Activated naive CD4-positive, alpha-beta T cell treated with anti-CD3 and anti-CD28 coated beads, Interleukin-2, amount 50 U/mL, for 16 hours (primary cell): ENCODE measurements at regions not wholly inside any gene's neighbourhood (a gene's known extent, or its start where the extent isn't known, plus 50 kb on each side); places are given as distances from the start of the nearest gene placed in this dataset.
A peak's percentile ranks its signal among the peaks of the same experiment; 100 is the strongest.

Experiments used
- DNase-seq: peaks from one replicate; pipeline ENCODE4 v3.0.0-alpha.2; 2020

DNA sequence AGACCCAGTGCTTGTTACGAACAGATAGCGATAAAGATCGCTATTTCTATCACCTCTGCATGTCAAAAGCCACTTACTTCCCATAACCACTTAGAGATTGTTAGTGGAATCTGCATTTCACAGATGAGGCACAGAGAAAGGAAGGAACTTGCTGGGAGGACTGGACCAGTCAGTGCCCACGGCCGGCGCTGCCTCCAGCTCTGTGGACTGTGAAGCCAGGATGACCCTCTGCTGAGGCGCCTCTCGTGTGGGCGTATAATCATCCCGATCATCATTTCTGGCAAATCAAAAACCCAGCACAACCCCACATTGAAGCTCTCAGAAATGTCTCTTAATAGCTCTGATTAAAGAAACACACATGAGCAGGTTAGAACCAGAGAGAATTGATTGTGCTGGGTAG is 61.5 kb upstream of the ADRA2C start:
- no peak for DNase-seq

DNA sequence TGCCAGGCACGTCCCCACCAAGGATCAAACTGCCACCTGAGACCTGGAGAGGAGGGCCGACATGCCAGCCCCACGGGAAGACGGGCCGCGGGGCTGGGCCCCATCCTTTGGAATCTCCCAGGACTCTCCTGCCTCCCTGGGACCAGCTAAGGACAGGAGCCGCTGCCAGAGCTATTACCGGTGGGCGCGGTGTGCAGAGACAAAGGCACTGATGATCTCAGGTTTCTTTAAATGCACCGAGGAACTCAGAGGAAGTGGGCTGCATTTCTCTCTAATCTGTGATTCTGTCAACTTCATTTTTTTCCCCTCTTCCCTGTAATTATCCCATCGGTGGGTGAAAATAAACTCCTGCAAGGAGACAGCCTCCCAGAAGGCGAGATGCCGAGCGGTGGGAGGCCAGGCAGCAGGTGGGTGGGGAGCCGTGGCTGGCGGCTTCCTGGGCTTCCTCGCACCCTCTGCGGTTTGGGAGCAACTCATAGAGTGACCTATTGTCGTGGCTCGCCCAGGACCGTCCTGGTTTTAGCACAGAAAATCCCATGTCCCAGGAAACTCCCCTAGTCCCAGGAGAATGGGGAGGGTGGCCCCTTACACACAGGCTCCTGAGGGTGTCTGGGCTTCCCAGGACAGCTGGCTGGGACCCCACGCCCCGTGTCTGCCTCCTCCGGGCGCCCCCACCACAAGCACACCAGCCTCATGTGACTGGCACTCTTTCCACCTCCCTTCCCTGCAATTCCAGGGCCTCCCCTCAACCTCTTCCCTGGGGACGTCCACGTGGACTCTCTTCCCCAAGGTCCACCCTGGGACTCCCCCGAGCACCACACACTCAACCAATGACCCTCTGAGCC is 62.3 kb upstream of the ADRA2C start:
- DNase-seq, result peak; percentile 7

DNA sequence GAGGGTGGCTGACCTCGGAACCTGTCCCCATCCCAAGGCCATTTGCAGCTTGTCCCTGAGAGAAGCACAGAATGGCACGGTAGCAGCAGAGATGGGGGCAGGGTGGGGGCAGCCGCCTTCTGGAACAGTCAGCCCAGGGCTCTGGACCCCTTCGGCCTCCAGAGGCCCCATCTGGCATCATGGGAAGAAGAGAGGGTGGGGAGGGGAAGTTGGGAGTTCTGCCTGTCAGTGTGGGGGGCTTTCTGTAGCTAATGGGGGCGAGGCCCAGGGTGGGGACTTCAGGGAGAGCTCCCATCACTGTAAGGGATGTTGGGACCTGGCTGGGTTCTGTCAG is 62.9 kb upstream of the ADRA2C start:
- no peak for DNase-seq

DNA sequence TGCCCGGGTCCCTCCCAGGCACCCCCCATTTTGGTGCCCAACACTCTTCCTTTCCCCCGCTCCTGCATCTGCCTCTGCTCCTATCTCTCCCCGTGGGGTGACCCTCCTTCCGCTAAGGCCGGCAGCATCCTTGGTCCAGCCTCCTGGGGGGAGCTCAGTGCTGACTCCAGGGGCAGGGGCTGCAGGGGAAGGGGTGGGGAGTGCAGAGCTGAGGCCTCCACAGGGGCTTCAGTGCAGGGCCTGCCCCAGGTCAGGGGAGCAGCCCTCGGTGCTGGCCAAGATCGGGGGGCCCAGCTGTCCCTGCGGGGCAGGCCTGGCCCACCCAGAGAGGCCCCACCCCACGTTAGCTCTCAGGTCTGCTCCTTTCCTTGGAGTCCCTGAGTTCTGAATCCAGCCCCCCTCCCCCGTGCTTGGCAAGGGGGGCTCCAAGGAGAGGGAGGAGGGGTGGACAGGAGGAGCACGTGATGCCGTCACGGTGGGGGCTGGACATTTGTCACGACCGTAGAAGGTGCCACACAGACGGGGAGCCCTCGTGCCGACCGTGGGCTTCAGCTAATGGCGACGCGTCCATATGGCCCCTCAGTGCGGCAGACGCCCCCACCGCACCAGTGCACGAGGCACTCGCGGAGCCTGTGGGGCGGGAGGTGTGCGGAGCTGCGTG is 63.5 kb upstream of the ADRA2C start:
- peak; percentile 6 for DNase-seq

DNA sequence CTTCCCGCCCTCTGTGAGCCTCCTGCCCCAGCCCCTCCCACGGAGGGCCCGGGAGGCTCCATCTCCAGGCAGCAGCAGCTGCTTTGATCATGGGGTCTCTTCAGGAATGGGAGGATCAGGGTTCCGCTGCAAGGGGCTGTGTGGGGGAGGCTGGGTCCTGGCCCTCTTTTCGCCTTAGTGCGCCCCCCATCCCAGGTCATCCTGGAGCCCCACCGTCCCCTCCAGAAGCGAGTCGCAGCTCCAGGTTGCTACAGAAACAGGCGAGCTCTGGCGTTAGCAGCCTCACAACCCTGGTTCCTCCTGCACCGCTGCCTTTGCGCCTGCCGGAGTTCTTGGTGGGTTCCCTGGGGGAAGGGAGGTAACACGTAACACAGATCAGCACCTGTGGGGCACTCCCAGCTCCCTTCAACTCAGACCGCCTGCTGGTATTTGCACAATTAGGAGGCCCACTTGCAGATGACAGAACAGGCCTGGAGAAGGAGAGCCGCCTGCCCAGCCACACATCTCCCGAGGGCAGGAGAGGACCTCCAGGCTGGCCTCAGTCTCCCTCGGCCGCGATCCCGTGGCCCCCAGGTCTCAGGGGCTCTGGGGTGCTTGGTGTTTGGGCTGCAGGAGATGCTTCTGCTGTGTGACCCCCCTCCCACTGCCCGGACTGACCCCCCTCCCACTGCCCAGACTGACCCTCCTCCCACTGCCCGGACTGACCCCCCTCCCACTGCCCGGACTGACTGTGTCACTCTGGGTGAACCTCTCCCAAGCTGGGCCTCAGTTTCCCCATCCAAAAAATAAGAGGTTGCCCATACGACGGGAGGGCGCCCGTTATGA is 64.2 kb upstream of the ADRA2C start:
- DNase-seq, result peak; percentile 3

DNA sequence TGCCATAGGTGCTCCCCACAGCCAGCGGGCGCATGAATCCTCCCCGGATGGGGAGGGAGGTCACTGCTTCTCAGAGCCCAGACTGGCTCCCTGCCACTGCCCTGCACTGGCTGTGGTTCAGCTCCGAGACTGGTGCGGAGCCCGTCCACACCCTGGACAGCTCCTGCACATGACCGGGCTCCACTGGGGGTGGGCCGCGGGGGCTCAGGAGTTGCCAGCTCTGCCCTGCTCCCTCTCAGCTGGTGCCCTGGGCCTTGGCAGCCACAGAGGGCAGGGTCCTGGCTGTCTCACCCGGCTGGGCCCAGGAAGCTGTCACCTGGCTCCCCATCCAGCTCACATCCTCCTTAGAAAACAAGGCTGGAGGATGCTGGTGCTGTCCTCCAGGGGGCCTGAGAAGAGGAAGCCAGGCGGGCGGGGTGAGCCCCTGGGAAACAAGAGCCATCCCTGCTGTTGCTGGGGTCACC is 64.9 kb upstream of the ADRA2C start:
- DNase-seq, result peak; percentile 7

DNA sequence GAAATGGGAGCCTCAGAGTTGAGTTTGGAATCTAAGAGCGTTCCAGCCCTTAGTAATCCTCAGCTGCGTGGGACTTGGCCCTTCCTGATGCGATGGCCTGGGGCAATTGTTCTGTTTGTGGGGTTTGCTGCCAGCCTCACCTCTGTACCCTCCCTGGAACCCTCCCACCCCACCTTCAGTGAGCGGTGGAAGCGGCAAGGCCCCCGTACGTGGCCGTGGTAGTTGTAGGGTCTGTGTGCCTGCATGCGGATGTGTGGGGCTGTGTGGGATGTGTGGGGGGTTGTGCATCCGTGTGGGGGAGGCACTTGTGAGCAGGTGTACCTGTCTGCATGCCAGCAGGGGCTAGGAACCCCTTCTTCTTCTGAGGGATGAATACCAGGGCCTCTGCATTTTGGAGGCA is 65.4 kb upstream of the ADRA2C start:
- DNase-seq, result peak; percentile 4

DNA sequence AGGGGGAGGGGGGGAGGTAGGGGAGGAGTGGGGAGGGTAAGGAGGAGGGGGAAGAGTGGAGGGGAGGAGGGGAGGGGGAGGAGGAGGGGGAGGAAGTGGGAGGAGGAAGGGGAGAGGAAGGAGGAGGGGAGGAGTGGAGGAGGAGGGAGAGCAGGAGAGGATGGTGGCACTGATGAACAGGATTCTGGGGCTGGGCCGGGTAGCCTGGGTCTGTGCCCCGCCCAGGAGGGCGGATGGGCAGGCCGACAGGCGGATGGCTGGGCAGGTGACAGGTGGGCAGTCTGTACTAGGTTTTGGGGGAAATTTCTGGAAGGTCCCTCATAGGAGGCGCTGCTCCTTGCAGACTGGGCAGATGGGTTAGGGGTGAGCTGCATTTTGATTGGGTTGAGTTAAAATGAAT is 66.0 kb upstream of the ADRA2C start:
- peak; percentile 10 for DNase-seq

DNA sequence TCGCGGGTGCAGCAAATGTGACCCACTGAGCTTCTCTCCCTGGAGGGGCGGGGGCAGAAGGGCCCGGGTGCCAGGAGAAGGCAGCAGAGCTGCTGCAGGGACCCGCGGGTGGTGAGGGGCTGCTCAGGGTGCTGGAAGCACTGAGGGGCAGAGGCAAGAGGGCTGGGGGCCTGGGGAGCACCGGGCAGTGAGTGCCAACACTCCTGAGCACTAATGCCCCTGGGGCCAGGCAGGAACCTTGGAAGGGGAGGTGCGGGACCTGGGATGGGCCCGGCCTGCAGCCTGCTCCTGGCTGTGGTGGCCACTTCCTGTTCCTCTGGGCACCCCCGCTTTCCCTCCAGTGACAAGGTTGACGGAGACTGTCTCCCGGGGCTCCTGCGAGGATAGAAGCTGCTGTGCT is 66.5 kb upstream of the ADRA2C start:
- DNase-seq, result peak; percentile 4

DNA sequence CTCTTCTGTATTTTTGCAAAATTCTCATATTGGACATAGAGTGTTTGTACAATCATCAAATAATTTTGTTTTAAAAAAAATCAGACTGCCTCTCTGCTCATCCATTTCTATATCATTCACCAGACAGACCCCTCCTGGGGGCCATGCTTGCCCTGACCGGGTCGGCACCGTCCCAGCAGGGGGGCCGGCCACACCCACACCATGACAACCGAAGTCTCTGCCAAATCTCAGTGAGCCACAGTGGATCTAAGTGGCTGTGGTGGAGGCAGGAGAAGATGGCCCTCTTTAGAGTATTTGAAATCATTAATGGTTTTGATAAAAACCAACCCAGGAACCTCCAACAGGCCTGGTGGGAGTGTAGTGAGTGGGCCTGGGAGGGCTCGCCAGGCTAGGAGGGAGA is 66.9 kb upstream of the ADRA2C start:
- DNase-seq, result no peak

DNA sequence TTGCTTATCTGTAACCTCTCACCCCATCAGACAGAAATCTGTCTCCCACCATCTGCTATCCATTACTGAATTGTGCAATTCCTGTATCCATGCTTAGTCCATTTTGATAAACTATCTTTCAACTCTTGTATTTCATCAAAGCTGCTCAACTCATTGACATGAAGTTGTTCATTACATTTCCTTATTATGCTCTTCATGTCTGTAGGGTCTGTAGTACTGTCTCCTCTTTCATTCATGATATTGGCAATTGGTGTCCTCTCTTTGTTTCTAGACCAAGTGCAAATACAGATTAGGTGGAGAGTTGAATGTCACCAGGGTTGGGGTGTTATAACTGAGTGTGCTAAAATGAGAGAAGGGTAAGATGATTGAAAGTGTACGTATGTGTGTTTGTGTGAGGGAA is 69.2 kb upstream of the ADRA2C start:
- DNase-seq, result no peak

DNA sequence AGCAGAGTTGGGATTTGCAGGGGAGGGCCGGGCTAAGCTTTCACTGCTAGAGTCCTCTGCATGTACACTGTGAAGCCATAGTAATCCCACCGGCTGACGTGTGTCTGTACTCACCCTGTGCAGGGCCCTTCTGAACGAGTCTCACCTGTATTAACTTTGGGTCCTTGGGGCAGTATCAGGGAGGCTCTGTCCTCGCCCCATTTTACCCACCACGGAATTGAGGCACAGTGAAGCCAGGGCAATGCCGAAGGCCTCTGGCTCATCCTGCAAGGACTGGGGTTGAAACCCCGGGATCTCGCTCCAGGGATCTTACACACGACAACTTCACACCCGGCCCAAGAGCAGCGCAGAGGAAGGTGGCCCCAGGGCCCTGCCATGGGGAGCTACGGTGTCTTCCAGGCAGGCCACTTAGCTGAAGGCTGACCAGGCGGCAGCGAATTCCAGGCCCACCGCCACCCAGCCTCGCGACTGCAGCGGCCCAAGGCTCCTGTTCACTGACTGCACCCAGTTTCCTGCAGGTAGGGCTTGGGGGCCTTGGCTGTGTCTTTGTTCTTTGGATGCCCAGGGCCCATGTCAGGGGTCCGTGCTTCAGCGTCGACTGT is 75.5 kb upstream of the ADRA2C start:
- peak; percentile 5 for DNase-seq

DNA sequence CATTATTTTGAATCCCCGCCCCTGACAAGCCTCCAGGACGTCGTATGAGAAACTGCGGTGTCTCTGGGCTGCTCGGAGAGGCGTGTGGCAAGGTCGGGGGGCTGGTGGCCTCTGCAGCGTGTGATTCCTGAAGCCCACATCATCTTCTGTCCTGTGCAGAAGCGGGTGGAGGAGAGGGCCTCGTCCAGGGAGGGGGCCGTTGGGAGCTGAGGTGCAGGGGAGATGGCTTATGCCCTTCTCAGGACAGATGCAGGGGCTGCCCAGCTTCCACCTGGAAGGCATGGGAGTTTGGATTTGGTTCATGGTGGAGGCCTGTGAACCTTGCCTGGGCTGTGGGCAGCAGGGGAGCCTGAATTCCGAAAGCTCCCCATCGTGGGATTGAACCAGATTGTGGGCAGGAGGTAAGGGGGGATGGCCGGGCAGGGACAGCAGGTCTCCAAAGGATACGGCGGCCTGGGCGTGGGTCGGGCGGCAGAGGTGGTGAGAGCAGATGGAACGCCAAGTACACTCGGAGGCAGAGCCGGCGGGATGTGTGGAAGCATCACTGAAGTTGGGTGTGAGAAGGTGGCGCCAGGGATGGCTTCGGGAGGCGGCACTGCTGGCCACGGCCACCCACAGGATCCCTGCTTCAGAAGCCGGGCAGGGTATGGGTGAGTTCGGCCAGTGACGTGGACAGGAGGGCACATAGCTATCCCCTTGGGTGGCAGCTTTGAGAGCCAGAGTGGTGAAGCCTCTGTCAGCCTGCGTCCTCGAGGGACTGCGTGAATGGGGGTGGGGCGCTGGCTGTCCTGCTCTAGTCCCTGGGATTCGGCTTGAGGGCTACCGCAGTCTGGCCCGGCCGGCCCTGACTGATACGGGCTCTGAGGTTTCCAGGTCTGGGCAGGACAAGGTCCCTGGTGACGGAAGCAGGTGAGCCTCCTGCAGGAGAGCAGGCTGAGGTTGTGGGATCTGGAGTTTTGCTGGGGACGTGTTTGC is 76.3 kb upstream of the ADRA2C start:
- peak; percentile 4 for DNase-seq

DNA sequence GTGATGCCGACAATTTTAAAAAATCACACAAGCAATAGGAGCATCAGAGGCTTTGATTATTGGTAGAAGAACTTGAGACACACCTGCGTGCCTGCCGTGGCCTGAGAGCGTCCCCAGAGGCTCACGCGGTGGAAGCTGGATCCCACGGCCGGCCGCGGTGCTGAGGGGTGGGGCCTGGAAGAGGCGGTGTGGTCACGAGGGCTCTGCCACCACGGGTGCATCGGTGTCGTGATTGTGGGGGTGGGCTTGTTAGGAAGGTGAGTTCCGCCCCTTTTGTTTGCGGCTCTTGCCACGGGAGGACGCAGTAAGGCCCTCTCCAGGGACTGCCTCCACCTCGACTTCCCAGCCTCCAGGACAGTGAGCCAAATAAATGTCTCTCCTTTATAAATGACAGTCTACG is 77.2 kb upstream of the ADRA2C start:
- peak; percentile 4 for DNase-seq

DNA sequence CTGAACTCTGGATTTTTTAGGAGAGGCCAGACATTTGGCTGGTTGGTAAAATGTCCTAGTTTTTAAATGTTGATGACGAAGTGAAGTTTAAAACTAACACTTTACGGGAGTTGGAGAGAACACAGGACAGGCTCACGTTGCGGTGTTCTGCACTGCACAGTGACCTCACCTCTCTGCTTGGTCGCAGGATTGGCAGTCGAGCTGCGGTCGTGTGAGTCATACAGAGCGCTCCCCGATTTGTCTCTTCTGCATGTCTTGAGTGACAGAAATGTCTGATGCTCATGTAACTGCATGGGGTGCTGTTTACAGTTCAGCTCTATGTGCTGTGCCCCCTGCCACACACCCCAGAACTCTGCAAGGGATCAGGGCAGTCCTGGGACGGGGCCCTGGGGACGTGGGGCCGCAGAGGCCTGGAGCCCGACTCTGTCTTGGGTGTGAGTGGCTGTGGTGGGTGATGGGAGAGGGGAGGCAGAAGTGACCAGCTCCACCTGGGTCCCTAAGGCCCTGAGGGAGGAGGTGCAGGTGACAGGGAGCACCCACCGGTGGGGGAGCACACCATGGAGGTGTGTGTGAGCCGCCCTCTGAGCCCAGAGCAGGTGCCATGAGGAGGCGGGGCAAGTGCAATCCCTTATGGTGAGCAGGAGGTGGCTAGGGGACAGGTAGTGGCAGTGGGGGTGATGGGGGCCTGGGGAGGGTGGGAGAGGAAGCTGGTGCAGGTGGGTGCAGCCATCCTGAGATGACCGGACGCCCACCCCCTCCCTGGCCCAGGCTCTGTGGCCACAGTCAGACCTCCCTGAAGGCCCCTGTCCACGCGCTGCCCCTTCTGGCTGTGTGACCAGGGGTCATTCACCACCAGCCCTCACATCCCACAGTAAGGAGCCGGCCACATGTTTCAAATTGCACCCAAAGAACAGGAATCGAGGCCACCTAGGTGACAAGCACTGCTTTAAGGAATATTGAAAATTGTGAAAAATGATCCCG is 77.9 kb upstream of the ADRA2C start:
- DNase-seq, result peak; percentile 5

DNA sequence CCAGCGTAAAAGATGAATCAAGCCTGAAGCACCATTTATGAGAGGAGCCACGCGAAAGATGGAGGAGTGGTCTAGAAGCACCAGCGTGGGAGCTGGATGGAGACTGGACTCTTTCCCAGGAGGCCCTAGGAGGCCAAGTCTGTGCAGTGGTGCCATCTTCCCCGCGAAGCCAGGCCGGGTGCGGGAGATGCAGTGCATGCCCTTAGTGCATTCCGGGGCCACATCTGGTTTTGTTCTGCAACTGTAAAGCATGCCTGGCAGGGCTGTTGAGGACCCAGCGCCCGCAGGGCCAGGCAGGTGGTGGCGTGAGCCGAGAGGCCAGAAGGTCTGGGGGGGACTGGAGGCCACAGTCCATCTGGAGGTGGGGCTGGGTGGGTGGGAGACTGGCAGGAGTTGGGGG is 78.6 kb upstream of the ADRA2C start:
- no peak for DNase-seq

DNA sequence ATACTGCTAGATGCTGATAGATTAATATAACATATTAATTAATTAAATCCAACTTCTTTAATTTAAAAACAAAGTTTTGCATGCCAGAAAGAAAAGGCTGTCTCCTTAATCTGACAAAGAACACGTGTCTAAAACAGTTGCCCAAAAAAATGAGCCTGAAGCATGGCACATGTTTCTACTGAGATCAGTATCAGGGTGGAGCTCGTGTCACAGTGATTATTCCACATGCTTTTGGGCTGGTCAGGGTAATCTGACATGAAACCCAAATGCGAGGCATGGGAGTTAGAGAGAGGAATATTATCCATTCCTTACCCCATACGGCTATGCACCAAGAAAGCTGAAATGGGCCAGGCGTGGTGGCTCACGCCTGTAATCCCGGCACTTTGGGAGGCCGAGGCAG is 79.4 kb upstream of the ADRA2C start:
- no peak for DNase-seq

DNA sequence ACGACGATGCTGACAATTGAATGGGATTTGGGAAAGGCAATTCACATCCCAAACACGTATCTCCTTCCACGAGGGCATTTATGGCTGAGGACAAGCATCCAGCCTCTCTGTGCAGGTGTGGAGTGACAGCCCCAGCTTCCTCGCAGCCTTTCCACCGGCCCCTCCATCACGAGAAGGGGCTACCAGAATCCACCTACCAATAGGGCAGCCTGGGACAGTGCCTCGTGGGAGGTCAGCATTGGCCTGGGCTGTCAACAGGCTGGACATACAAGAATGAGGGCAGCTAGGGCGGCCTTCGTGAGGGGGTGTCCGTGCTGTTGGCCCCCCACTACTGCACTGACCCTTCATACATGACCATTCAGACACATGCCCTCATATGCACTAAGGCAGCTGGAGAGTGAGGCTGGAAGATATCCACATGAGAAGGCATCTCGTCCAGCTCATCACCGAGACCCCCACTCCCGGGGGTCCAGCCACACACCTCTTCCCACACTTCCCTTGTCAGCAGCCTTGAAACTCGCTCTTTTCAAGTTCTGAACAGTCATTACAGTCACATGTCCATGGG is 81.0 kb upstream of the ADRA2C start:
- DNase-seq, result no peak

DNA sequence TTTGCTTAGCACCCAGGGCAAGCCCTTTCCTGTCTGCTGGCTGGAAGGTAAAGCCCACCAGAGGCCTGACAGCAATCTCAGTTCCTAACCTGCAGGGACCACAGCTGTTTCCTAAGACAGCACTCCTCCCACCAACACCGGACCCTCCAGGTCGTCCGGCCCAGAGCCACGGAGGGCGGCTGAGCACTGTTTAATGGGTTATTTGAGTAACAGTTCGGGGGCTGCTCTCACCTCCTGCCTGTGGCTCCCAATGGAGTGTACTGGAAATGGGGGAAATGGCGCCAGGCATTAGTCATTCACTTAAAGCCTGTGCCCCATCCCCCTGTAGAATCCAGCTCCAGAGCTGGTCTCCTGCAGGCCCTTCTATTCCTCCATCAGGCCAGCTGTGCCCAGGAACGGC is 81.6 kb upstream of the ADRA2C start:
- no peak for DNase-seq

DNA sequence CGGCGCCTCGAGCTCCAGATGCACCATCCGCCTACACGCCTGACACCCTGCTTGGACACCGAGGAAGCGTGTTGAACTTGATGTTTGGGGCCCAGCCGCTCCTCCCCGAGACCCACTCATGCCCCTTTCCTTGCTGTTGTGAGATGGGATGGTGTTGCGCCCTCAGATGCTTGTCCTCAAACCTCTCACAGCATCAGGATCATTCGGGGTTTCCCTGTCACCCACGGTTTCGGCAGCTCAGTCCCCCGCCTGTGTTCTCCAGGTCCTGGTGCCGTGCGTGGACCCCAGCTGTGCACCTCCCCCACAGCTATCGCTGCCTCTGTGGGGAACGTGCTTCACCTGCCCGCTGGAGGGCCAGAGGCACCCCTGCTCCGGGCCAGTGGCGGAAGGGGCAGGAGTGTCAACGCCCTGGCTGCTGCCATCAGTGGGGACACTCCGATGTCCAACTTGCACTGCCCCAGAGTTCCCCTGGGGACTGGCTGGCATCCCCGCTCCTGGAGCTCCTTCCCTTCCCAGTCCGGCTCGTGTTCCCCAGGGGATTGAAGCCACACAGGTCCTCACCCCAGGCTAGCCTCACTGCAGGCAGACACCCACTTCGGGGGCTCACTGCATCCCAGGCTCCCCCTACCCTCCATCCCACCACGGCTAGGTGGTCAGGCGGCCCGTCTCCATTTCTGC is 82.3 kb upstream of the ADRA2C start:
- DNase-seq, result no peak
